WI38 (cell line): ENCODE measurements at regions not wholly inside any gene's neighbourhood (a gene's known extent, or its start where the extent isn't known, plus 50 kb on each side); places are given as distances from the start of the nearest gene placed in this dataset.
"Not testable (repeated sequence)": the region's sequence is repeated elsewhere in the genome, so short reads cannot be mapped to it uniquely, and the experiment has no call there.

Experiments used
- H3K4me3 ChIP-seq: 2 replicates; pipeline ENCODE4 v1.5.1; 2011; ENCODE audit warnings: low read depth, mild to moderate bottlenecking, control low read depth, low read length
- CTCF ChIP-seq: IDR thresholded peaks from 2 replicates; pipeline ENCODE4 v1.5.1; 2012; ENCODE audit warnings: low read depth, mild to moderate bottlenecking, control low read depth, low read length

- TF ChIP-seq CTCF: no peak
Observed at GRCh38 chr19:28556371-28556770, 656.6 kb downstream of the UQCRFS1 start.

GRCh38 chr19:28555317-28555716 is 657.6 kb downstream of the UQCRFS1 start:
- no peak for TF ChIP-seq CTCF
- no peak overlapping the region for H3K4me3 ChIP-seq

More at GRCh38 chr19:28556371-28556770, 656.6 kb downstream of the UQCRFS1 start:
- no peak overlapping the region for H3K4me3 ChIP-seq

- no peak for TF ChIP-seq CTCF
- H3K4me3 ChIP-seq: no peak overlapping the region
Observed at GRCh38 chr19:28554321-28555091, 658.4 kb downstream of the UQCRFS1 start.

- TF ChIP-seq CTCF: no peak
- H3K4me3 ChIP-seq: no peak overlapping the region
Observed at GRCh38 chr19:28553764-28554163, 659.2 kb downstream of the UQCRFS1 start.

GRCh38 chr19:28553005-28553404 is 659.9 kb downstream of the UQCRFS1 start:
- H3K4me3 ChIP-seq: no peak overlapping the region
- no peak for TF ChIP-seq CTCF

- TF ChIP-seq CTCF: no peak
- H3K4me3 ChIP-seq: no peak overlapping the region
Observed at GRCh38 chr19:28549680-28550277, 663.2 kb downstream of the UQCRFS1 start.

- H3K4me3 ChIP-seq: no peak overlapping the region
- no peak for TF ChIP-seq CTCF
Observed at GRCh38 chr19:28546148-28546685, 666.7 kb downstream of the UQCRFS1 start.

GRCh38 chr19:28545397-28545796 is 667.6 kb downstream of the UQCRFS1 start:
- H3K4me3 ChIP-seq: not testable (repeated sequence)
